ENCODE measurements at regions not wholly inside any gene's neighbourhood (a gene's known extent, or its start where the extent isn't known, plus 50 kb on each side); places are given as distances from the start of the nearest gene placed in this dataset.

DNA sequence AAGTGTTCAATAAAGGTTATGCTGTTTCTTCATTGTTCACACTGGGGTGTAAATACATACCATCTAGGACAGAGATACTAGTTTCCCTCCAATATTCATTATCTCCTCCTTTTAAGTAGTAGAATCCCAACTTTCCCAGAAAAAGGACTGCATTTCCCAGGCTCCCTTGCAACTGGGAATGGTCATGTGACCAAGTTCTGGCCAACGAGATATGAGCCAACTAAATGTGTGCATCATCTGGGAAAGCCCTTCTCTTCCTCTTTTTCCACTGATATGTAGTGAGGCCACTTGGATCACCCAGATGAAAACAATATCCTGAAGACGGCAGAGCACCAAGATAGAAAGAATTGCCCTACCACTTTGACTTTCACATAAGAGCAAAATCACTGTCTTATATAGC is 97.9 kb upstream of the PTPRT start:
- H3K4me3 ChIP-seq: no peak overlapping the region
- intact Hi-C loops (cut with DNase I): no loop called here
- H3K4me1 ChIP-seq: no peaks in the 10 kb centered on the region
- DNase-seq (no peak), ATAC-seq (no peak)
- H3K27ac ChIP-seq: no peak overlapping the region
- 44 to 64% (median 52%) methylated on average over 2 of the region's 2 CpGs for WGBS, 4 donors
- H3K36me3 ChIP-seq: no peaks in the 10 kb centered on the region
- H3K27me3 ChIP-seq: no peaks in the 10 kb centered on the region
- TF ChIP-seq POLR2A (IDR thresholded peaks at IDR 0.05): no peak
- TF ChIP-seq, protein P1, sequence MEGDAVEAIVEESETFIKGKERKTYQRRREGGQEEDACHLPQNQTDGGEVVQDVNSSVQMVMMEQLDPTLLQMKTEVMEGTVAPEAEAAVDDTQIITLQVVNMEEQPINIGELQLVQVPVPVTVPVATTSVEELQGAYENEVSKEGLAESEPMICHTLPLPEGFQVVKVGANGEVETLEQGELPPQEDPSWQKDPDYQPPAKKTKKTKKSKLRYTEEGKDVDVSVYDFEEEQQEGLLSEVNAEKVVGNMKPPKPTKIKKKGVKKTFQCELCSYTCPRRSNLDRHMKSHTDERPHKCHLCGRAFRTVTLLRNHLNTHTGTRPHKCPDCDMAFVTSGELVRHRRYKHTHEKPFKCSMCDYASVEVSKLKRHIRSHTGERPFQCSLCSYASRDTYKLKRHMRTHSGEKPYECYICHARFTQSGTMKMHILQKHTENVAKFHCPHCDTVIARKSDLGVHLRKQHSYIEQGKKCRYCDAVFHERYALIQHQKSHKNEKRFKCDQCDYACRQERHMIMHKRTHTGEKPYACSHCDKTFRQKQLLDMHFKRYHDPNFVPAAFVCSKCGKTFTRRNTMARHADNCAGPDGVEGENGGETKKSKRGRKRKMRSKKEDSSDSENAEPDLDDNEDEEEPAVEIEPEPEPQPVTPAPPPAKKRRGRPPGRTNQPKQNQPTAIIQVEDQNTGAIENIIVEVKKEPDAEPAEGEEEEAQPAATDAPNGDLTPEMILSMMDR (IDR thresholded peaks at IDR 0.05): no peak
- H3K9me3 ChIP-seq: peaks cover 0 to 7% (median 0%) of the 10 kb centered on the region in 12 donors

DNA sequence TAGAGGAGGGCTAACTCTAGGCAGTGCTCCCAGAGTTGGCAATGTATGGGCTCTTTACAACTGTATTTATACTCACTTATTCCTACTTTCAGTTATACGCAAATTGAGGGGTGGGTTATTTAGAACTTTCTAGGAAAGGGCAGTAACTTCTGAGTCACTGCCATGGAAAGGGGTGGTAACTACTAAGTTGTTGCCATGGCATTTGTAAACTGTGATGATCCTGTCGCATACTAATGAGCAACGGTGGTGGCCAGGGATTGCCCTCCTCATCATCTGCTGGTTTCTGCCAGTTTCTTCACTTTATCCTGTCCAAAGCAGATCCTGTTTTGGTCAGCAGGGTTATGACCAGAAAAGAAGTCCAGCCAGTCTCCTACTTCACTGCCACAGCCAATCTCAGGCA is 95.5 kb upstream of the PTPRT start:
- no peaks in the 10 kb centered on the region for H3K36me3 ChIP-seq
- no peaks in the 10 kb centered on the region for H3K4me1 ChIP-seq
- no peak for ATAC-seq
- H3K9me3 ChIP-seq: peaks cover 0 to 7% (median 0%) of the 10 kb centered on the region in 12 donors
- 78 to 87% (median 80%) methylated on average over 3 of the region's 3 CpGs for WGBS, 4 donors
- intact Hi-C loops (cut with DNase I): no loop called here
- H3K27ac ChIP-seq: no peak overlapping the region
- TF ChIP-seq, protein P1 (IDR thresholded peaks at IDR 0.05): no peak
- TF ChIP-seq POLR2A (IDR thresholded peaks at IDR 0.05): no peak
- H3K4me3 ChIP-seq: no peak overlapping the region
- no peaks in the 10 kb centered on the region for H3K27me3 ChIP-seq
- DNase-seq: no peak

DNA sequence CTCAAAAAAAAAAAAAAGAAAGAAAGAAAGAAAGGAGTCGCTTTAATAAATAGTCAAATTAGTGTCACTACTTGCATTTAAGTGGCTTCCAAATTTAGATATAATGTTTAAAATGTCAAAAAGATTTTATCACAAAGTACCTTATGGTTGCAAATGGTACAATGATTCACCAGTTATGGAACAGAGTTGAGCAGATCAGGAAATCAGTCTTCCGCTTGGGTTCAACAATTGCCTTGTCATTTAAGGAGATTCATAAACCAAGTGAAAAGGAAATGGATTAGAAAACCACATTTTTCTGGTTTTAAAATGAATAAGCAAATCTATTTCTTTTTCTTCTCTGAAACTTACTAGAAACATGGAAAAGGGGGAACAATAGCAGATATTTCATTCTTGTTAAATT is 94.8 kb upstream of the PTPRT start:
- intact Hi-C loops (cut with DNase I): no loop called here
- Histone ChIP-seq H3K27ac (no peak overlapping the region), H3K4me1 (no peaks in the 10 kb centered on the region), H3K4me3 (no peak overlapping the region), H3K27me3 (no peaks in the 10 kb centered on the region), H3K9me3 (peaks cover 0 to 7% (median 0%) of the 10 kb centered on the region in 12 donors), H3K36me3 (no peaks in the 10 kb centered on the region)
- ATAC-seq: no peak
- no peak for TF ChIP-seq POLR2A (IDR thresholded peaks at IDR 0.05)
- TF ChIP-seq, protein P1 (IDR thresholded peaks at IDR 0.05): no peak
- DNase-seq: no peak
- WGBS, 4 donors: 78 to 86% (median 81%) methylated on average over 2 of the region's 2 CpGs

DNA sequence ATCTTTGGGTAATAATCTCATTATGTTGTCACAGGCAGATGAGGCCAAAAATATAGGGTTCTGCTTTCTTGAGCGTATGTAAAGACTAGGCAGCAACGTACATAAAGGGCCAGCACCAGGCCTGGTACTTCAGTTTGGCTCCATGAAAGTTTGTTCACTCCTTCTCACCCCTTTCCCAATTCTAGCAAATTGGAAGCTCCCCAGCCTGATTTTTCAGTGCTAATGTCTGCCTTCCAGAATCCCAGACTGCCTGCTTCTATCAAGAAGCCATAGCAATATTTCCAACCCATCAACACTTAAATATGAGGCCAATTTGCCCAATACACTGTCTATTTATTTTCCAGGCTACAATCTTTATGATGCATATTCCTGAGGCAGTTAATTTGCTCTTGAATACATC is 93.4 kb upstream of the PTPRT start:
- H3K27ac ChIP-seq: no peak overlapping the region
- no peak for ATAC-seq
- H3K27me3 ChIP-seq: no peaks in the 10 kb centered on the region
- intact Hi-C loops (cut with DNase I): no loop called here
- no peak for TF ChIP-seq POLR2A (IDR thresholded peaks at IDR 0.05)
- TF ChIP-seq, protein P1 (IDR thresholded peaks at IDR 0.05): no peak
- no peak overlapping the region for H3K4me3 ChIP-seq
- H3K36me3 ChIP-seq: no peaks in the 10 kb centered on the region
- H3K9me3 ChIP-seq: peaks cover 0 to 7% (median 0%) of the 10 kb centered on the region in 12 donors
- WGBS, 4 donors: 73 to 94% (median 77%) methylated on average over 2 of the region's 2 CpGs
- no peaks in the 10 kb centered on the region for H3K4me1 ChIP-seq
- no peak for DNase-seq

Data from heart left ventricle (tissue), 16 donors.